Fibroblast of mammary gland (primary cell): ENCODE measurements at regions not wholly inside any gene's neighbourhood (a gene's known extent, or its start where the extent isn't known, plus 50 kb on each side); places are given as distances from the start of the nearest gene placed in this dataset.
"Not testable (repeated sequence)": the region's sequence is repeated elsewhere in the genome, so short reads cannot be mapped to it uniquely, and the experiment has no call there.

Source experiments
- DNase-seq: peaks from one replicate; pipeline ENCODE4 v3.0.0-alpha.2; 2010; ENCODE audit warnings: low read depth
- H3K4me3 ChIP-seq: 2 replicates; pipeline ENCODE4 v1.5.1; 2011; ENCODE audit warnings: low read depth, mild to moderate bottlenecking, low read length, moderate library complexity; ENCODE audit not compliant: control insufficient read depth
- TF ChIP-seq, protein P1 (sequence below): conservative IDR thresholded peaks from 2 replicates; pipeline ENCODE4 v1.5.1; 2011; ENCODE audit warnings: low read depth, low read length, inconsistent platforms; ENCODE audit not compliant: control insufficient read depth, insufficient read depth

DNA sequence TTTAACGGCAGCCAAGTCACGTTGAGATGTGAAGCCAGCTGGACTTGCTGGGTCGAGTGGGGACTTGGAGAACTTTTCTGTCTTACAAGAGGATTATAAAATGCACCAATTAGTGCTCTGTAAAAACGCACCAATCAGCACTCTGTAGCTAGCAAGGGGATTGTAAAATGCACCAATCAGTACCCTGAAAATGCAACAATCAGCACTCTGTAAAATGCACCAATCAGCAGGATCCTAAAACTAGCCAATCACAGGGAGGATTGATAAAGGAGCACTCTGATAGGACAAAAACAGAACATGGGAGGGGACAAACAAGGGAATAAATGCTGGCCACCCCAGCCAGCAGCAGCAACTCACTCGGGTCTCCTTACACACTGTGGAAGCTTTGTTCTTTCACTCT, 337.6 kb upstream of the SLITRK5 start:
- no peak for DNase-seq
- TF ChIP-seq, protein P1, sequence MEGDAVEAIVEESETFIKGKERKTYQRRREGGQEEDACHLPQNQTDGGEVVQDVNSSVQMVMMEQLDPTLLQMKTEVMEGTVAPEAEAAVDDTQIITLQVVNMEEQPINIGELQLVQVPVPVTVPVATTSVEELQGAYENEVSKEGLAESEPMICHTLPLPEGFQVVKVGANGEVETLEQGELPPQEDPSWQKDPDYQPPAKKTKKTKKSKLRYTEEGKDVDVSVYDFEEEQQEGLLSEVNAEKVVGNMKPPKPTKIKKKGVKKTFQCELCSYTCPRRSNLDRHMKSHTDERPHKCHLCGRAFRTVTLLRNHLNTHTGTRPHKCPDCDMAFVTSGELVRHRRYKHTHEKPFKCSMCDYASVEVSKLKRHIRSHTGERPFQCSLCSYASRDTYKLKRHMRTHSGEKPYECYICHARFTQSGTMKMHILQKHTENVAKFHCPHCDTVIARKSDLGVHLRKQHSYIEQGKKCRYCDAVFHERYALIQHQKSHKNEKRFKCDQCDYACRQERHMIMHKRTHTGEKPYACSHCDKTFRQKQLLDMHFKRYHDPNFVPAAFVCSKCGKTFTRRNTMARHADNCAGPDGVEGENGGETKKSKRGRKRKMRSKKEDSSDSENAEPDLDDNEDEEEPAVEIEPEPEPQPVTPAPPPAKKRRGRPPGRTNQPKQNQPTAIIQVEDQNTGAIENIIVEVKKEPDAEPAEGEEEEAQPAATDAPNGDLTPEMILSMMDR: no peak
- no peak overlapping the region for H3K4me3 ChIP-seq

DNA sequence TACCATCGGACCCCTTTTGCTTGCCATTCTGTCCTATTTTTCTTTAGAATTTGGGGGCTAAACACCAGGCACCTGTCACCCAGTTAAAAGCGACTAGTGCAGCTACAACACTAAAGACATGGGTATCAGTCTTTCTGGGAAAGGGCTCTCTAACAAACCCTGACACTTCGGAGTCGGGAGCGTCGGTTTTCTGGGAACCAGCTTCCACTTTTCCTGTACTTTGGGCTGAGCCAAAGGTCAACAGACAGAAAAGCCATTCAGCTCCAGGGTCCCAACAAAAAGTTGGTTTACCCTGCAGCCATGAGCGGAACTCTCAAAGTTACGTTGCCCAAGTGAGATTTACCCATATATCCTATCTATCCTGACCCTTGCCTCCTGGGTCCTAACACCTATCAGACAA, 337.0 kb upstream of the SLITRK5 start:
- DNase-seq: no peak
- TF ChIP-seq, protein P1: no peak
- no peak overlapping the region for H3K4me3 ChIP-seq

DNA sequence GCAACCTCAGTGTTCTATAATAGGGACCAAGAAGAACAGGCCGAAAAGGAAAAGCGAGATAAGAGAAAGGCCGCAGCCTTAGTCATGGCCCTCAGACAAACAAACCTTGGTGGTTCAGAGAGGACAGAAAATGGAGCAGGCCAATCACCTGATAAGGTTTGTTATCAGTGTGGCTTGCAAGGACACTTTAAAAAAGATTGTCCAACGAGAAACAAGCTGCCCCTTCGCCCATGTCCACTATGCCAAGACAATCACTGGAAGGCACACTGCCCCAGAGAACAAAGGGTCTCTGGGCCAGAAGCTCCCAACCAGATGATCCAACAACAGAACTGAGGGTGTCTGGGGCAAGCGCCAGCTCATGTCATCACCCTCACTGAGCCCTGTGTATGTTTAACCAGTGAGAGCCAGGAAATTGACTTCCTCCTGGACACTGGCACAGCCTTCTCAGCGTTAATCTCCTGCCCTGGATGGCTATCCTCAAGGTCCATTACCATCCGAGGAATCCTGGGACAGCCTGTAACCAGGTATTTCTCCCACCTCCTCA, 334.8 kb upstream of the SLITRK5 start:
- not testable (repeated sequence) for DNase-seq, H3K4me3 ChIP-seq

DNA sequence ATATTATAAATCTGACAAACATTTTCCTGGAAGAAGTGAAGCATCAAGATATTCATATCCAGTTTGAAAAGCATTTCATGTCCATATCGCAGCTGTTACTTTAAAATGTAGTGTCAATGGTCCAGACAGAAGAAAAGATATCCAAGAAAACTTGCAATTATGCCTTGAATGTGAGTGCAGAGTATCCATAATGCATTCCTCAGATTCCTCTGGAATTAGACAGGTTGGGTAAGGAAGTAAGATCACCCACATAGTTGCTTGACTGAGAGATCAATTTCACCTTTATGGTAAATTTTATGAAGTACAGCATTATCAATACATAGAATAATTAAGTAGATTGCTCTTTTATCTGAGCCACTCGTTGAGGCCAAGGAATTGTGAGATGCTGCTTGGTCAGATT, 327.0 kb upstream of the SLITRK5 start:
- TF ChIP-seq, protein P1: no peak
- no peak for DNase-seq
- H3K4me3 ChIP-seq: no peak overlapping the region

DNA sequence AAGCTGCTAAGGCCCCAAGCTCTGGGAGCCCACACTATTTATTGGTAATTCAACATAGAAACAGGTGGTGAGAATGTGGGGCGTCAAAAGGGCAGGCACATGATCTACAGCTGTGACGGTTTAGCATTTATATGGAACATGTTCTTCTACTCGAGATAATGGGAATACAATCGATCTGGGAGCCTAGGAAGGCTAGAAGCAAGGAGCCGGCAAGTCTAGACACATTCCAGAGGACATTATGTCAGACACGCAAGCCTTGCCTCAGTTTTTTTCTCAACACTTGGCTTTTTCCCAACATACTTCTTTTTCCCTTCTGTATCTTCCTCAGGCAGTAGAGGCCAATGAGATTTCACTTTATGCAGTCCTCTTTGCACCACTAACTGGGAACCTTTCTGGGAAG, 315.7 kb upstream of the SLITRK5 start:
- TF ChIP-seq, protein P1: no peak
- no peak for DNase-seq
- no peak overlapping the region for H3K4me3 ChIP-seq

DNA sequence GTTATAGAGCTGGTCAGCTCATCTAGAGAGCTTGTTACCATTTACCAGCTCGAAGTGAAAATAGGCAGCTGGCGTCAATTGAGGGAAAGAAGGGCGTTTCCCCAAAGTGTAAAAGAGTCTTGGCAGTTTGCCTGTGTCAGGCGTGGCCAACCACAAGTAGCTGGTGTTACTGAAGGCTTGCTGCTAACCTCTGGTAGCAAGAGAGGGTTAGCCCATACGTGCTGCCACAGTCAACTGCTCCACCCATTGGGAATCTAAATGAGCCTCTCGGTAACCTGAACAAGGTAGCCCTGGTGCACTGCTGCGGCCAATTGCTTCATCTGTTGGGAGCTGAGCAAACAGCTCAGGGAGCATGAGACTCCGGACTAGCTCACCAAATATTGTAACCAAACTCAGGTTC, 314.9 kb upstream of the SLITRK5 start:
- H3K4me3 ChIP-seq: no peak overlapping the region
- TF ChIP-seq, protein P1: no peak
- DNase-seq: no peak

DNA sequence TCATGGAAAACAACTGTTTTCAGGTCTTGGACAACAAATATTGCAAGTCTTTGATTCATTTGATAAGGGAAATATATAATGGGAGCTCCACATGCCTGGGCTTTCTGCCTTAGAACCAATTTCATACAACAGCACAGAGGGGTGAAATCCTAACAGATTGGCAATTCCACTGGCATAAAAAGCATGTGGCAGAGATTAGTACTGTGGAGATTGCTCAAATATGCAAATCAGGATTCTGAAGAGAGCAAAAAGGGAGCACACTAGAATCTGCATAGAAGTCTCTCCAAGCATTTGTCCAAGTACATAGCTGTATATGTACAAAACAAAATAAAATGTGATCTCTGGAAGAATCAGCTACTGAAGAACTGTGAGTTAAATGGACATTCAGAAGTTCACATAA, 312.9 kb upstream of the SLITRK5 start:
- H3K4me3 ChIP-seq: no peak overlapping the region
- TF ChIP-seq, protein P1: no peak
- no peak for DNase-seq
